Fibroblast of the aortic adventitia (primary cell): ENCODE measurements at regions not wholly inside any gene's neighbourhood (a gene's known extent, or its start where the extent isn't known, plus 50 kb on each side); places are given as distances from the start of the nearest gene placed in this dataset.

ENCODE experiments used
- DNase-seq: peaks from one replicate; pipeline ENCODE4 v3.0.0-alpha.2; 2010; ENCODE audit warnings: low read depth
- H3K4me3 ChIP-seq: 2 replicates; pipeline ENCODE4 v1.5.1; 2011; ENCODE audit warnings: low read depth, mild to moderate bottlenecking, control low read depth, low read length, moderate library complexity
- TF ChIP-seq, protein P1 (sequence below): IDR thresholded peaks from 2 replicates; pipeline ENCODE4 v1.5.1; 2011; ENCODE audit warnings: mild to moderate bottlenecking, low read length, control low read depth, inconsistent platforms; ENCODE audit not compliant: insufficient read depth

DNA sequence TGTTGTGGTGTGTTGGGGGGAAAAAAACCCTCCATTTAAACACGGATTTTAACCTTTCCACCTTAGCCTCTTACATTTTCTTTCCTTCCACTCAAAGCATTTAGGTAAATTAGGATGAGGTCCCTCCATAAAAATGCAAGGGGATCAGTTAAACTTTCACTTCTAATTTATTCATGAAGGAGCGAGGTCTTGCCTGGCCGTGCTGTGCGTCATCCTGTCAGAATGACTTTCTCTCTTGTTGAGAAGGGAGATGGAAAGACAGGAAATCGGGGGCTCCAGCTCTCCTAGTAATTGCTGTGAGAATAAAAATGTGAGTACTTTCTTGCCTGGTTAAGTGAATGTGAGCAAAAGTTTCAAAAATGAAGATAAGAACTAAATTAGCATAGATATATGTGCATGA, 962.3 kb upstream of the NR2F2 start:
- TF ChIP-seq, protein P1, sequence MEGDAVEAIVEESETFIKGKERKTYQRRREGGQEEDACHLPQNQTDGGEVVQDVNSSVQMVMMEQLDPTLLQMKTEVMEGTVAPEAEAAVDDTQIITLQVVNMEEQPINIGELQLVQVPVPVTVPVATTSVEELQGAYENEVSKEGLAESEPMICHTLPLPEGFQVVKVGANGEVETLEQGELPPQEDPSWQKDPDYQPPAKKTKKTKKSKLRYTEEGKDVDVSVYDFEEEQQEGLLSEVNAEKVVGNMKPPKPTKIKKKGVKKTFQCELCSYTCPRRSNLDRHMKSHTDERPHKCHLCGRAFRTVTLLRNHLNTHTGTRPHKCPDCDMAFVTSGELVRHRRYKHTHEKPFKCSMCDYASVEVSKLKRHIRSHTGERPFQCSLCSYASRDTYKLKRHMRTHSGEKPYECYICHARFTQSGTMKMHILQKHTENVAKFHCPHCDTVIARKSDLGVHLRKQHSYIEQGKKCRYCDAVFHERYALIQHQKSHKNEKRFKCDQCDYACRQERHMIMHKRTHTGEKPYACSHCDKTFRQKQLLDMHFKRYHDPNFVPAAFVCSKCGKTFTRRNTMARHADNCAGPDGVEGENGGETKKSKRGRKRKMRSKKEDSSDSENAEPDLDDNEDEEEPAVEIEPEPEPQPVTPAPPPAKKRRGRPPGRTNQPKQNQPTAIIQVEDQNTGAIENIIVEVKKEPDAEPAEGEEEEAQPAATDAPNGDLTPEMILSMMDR, result no peak
- no peak overlapping the region for H3K4me3 ChIP-seq
- no peak for DNase-seq

DNA sequence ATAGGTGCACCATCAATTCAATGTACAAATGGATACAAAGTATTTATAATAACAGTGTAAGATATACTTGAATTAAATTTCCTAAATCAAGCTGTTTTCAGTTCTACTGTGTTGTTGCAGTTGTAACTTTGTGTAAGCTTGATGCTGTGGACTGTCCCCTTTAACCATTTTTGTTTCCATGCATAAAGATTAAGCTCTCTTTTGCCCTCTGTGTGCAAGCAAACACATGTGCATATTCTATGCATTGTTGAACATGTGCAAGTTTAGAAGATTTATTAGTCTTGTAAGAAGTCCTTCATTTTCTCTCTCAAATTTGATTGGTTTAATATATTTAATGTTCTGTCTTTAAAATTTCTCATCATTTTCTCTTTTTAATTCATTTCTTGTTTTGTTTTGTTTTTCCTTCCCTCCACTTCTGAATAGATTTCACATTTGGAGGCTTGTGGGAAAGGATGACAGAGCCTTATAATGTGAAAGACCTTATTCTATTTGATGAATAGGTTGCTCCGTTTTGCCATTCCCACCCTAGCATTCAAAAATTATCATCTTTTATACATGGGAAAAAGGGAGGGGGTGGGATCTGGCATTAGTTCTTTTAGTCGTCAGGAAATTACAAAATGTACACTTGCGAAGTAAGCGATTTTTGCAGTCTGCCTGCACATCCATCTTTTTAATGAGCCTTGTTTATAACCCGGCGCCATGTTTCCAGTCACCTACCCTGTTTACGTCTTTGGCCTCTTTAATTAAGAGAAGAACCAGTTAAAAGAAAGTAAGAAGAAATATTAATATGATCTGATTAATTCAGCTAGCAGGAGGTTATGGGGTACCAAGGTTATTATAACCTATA, 961.5 kb upstream of the NR2F2 start:
- TF ChIP-seq, protein P1, result no peak
- no peak overlapping the region for H3K4me3 ChIP-seq
- DNase-seq, result no peak

DNA sequence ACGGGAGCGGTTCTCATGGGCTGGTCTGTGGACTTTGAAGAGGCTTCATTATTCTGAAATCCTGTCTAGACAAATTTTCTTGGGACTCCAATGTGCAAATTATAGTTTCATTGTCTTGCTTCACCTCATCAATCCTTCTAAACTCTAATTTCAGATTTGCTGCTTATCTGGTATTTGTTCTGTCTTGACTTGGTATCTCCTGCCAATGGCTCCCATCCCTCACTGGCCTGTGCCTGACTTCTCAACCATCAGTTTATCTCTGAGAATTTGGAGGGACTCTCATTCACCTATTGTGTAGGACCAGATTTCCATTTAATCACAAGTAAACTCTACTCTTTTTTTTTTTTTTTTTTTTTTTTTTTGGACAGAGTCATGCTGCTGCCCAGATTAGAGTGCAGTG, 960.2 kb upstream of the NR2F2 start:
- TF ChIP-seq, protein P1, result no peak
- H3K4me3 ChIP-seq, result no peak overlapping the region
- no peak for DNase-seq

DNA sequence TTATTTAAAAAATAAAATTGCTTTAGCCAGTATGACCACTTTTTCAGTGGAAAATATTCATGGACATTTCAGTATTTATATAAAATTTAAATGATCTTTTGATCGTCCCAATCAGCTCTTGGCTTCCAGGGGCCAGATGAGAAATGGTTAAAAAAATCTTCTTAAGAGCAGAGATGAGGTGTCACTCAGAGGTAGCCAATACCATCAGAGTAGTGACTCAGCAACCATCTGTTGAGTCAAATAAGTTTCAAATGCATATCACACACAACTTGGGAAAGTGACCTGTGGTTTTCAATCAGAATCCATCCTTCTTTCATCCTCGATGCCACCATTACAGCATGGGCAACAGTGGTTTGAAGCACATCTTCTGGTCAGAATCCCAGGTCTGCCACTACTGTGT, 958.8 kb upstream of the NR2F2 start:
- DNase-seq, result peak; percentile 2
- TF ChIP-seq, protein P1, result no peak
- H3K4me3 ChIP-seq, result no peak overlapping the region

GRCh38 chr15:95375281-95375680, 955.2 kb upstream of the NR2F2 start:
- TF ChIP-seq, protein P1, result no peak
- H3K4me3 ChIP-seq, result no peak overlapping the region
- no peak for DNase-seq

DNA sequence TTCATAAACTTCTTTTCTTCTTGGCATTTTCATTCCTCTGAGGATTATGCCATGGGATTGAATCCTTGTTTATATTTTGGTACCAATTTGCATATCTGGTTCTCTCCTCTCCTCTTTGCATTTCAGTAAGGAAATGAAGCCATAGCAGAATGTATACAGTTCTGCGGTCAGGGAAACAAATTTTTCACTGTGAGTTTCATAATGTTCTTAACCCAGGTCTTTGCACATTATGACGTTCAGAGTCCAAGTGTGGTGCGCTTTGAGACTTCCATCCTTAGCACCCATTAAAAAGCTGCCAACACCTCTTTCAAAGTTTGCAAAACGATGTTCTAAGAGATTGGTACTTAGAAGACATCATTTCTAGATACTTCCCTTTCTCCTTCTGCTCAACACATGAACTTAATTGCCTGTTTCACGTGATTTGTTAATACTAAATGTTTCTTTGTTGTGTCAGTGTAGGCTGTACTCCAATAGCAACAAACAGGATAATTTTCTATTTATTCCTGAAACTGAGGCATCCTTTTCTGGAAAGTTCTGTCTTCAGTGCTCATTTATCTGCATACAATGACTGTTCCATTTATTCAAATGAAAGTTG, 953.1 kb upstream of the NR2F2 start:
- no peak overlapping the region for H3K4me3 ChIP-seq
- no peak for DNase-seq
- TF ChIP-seq, protein P1, result no peak
